Hematopoietic multipotent progenitor cell treated with erythropoietin and hydrocortisone succinate and interleukin-3 and kit ligand, for 4 days (in vitro differentiated cells): ENCODE measurements at regions not wholly inside any gene's neighbourhood (a gene's known extent, or its start where the extent isn't known, plus 50 kb on each side); places are given as distances from the start of the nearest gene placed in this dataset.
A peak's percentile ranks its signal among the peaks of the same experiment; 100 is the strongest.

Source experiments
- DNase-seq: peaks from one replicate; pipeline ENCODE4 v3.0.0-alpha.2; 2015

GRCh38 chr18:46297124-46297523 lies 192.9 kb downstream of the HAUS1 start:
- no peak for DNase-seq

DNA sequence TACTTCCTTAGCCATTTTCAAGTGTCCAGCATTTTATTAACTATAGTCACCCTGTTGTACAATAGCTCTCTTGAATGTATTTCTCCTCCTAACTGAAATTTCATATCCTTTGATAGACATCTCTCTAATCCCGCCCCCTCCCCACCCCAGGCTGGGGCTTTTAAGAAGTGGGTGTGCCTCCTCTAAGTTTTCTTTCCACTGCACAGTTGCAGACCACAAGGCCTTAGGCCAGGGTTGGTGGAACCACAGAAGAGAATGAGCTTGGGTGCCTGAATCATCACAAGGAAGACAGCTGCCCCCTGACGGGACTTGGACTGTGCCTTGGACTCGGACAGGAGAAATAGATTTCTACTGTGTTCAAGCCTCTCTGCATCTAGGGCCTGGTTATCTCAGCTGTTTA lies 193.4 kb downstream of the HAUS1 start:
- DNase-seq, result peak; percentile 87

GRCh38 chr18:46298511-46298910 lies 194.3 kb downstream of the HAUS1 start:
- DNase-seq, result no peak

DNA sequence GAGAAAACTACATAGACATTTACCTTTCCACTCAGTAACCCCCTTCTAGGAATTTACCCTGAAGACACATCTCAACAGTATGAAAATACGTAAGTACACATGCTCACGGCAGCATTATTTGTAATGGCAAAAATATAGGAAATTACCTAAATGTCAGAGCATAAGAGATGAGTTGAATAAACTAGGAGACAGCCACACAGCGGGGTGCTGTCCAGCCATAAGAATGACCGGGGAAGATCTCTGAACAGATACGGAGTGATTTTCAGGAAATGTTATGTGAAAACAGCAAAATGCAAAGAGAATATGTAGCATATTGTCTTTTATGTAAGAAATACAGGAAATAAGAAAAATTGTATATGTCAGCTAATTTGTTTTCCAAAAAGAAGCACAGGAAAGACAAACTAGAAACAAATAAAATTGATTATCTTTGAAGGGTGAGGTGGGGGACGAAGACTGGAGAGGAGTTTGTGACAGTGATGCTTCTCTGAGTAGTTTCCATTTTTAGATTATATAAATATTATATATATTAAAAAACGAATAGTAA lies 195.4 kb downstream of the HAUS1 start:
- DNase-seq, result no peak

DNA sequence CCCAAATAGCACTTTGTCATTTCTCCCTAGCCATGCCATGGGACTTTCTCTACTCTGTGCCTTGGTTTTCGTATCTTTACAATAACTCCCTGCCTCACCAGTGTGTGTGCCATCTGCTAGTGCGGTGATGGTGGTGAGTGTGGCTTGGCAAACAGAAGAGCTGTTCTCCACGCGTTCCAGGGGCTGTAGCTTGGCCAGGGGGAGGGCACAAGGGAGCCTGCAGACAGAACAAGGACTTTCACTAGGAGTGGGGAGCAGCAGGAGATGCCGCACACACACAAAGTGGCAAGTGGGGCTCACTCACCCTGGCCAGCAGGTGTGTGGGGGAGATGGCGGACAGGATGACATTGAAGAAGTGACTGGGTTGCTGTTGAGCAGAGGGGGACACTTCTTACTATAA lies 196.9 kb downstream of the HAUS1 start:
- no peak for DNase-seq

GRCh38 chr18:46301571-46301970 lies 197.4 kb downstream of the HAUS1 start:
- no peak for DNase-seq

GRCh38 chr18:46302528-46303485 lies 198.6 kb downstream of the HAUS1 start:
- no peak for DNase-seq

GRCh38 chr18:46310258-46310657 lies 206.1 kb downstream of the HAUS1 start:
- no peak for DNase-seq

GRCh38 chr18:46310675-46311345 lies 206.6 kb downstream of the HAUS1 start:
- DNase-seq, result no peak

- no peak for DNase-seq
Measured at GRCh38 chr18:46311491-46311890, 207.3 kb downstream of the HAUS1 start.

DNA sequence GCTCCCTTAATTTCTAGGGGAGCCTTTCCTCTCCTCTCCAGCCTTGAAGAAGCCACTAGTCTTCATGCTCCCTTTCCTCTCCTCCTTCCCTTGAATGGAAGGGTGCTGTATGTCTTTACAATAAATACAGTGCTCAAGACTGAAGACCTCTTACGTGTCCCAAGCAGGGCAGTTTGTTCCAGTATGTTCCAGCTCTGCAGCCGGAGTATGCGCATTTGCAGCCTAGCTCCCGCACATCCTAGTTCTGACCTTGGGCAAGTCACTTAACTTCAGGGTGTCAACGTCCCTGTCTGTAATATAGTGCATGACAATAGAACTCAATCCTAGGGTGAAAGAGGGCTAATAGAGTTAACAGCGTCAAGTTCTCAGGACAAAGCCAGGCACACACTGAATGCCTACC lies 208.0 kb downstream of the HAUS1 start:
- no peak for DNase-seq

DNA sequence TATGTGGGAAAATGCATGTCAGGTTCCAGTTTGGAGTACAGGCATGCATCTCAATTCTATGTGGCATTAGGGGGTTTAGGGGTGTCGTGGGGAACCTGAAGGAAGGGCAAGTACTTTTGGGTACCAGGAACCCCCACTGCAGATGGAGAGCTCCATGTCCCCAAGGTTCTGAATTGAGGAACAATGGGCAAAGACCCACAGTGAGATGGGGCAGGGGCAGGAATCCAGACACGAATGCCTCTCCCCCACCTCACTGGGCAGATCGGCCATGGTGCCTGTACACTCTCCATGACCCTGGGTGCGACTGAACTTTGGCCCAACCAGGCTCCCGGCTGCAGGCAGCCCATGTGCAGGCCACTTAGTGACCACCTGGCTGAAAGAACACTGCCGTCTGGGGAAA lies 209.3 kb downstream of the HAUS1 start:
- DNase-seq, result no peak

DNA sequence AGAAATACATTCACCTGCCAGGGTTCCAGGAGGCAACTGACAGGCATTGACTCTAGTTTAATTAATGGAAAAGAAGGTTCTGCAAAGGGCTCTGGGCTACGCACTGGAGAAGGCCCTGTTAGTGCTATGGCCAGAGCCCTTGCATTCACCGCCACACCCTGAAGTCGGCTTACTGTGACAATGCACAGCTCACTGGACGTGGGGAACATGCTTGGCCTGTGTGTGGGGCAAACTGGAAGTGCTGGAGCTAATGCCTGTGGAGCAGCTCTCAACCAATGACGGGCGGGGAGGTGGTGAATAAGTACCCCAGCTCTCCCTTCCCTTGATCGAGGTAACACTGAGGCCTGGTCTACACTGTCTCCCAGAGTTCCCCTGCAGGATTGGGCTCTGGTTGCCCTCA lies 209.8 kb downstream of the HAUS1 start:
- DNase-seq, result no peak

DNA sequence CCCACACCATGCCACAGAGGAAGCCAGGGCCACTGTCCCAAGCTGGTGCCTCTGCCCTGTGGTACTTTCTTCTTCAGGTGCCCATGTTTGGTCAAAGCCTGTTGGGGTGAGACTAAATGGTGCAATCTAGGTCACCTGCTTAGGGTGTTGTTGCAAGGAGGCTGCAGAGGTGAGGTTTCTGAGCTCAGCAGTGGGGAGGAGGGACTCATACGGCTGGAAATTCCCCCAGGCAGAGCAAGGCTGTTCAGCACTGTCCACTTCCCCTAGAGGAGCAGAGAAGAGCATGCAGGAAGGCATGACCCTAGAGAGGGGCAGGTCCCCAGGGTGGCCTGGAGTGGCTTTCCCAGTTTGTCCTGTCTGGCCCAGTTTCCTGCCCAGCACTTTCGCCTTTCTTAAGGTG lies 211.0 kb downstream of the HAUS1 start:
- no peak for DNase-seq

- no peak for DNase-seq
Measured at GRCh38 chr18:46318356-46318755, 214.2 kb downstream of the HAUS1 start.

DNA sequence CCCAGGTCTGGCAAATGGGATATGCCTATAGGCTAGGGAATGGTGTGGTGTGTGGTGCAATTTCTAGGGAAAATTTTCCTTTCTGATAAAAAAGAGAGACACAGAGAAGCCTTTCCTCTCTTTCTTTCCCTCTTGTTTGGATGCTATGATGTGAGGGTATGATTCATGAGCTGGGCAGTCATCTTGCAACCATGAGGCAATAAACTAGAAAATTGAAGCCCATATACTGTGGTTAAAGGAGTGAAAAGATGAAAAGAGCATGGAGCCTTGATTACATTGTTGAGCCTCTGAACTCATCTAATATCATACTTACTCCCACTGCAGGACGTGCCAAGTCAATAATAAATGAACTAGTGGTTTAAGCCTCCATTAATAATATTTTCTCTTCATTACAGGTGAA lies 215.6 kb downstream of the HAUS1 start:
- DNase-seq, result no peak

DNA sequence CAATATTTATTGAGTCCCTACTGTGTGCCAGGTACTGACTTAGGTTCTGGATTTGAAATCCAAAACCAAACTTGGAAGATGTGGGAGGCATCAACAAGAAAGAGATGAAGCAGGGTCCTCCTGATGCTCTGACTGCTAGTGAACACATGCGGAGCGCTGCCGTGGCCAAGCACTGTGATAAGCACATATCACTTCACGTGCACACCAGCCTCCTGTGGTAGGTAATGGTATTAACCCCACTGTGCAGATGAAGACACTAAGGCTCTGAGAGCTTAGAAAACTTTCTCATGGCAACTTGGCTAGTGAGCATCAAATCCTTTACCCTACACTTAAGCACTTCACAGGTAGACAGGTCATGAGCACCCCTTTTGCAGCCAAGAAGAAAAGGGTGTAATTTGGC lies 216.1 kb downstream of the HAUS1 start:
- DNase-seq, result peak; percentile 37

- DNase-seq, result no peak
Measured at GRCh38 chr18:46320928-46321711, 216.9 kb downstream of the HAUS1 start.

GRCh38 chr18:46321955-46322354 lies 217.8 kb downstream of the HAUS1 start:
- DNase-seq, result no peak

GRCh38 chr18:46322411-46322891 lies 218.3 kb downstream of the HAUS1 start:
- DNase-seq, result no peak

DNA sequence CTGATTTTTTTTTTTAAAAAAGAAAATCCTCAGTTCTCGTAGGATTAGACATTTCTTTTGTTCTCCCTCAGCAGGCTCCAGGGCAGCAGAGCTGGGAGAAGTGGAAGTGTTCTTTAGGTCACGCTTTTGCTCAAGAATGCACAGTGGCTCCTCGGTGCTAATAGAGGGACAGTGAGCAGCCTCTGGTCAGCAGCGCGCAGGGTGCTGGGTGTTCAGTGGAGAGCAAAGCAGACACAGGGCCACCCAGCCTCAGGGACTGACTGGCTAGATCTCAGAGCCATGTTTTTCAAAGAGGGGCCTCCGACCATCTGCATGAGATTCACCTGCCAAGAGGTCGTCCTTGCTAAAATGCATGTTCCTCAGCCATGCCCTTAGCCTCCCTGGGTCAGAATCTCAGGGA lies 218.8 kb downstream of the HAUS1 start:
- no peak for DNase-seq

DNA sequence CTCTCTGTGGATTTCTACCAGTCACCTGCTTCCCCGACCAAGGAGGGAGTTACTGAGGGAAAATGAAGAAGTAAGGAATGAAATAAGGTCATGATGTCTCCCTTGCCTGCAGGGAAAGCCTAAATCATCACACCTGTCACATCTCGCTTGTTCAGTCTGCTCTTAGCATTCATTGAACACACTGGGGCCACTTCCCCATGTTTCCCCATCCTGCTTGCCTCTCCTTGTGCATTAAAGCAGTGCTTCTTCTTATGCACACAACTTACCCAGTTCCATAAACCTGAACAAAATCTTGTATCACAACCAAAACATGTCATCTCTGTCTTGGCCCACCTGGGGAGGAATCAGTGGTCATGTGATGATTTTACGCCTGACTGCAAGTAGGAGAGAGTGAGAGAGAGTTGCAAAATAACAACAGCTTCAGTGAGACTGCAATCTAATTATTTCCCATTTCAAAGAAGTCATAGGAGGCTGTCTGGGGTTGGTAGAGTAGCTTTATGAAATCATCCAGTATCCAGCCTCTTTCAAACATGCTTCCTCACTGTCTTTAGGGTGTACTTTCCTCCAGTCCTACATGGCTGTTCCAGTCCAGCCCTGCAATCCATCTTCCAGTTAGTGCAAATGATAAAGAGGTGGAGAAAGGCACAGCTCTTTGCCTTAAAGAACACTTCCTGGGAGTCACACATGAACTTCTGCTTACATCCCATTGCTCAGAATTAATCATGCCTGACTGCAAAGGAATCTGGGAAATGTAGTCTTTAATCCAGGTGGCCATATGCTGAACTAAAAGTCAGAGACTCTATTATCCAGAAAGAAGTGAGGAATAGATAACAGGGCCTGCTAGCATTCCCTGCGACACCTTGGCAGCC lies 220.1 kb downstream of the HAUS1 start:
- peak; percentile 75 for DNase-seq
